Fibroblast of upper back skin (primary cell): ENCODE measurements at regions not wholly inside any gene's neighbourhood (a gene's known extent, or its start where the extent isn't known, plus 50 kb on each side); places are given as distances from the start of the nearest gene placed in this dataset.

ENCODE experiments used
- DNase-seq: peaks from one replicate; pipeline ENCODE4 v3.0.0-alpha.2; 2013

DNA sequence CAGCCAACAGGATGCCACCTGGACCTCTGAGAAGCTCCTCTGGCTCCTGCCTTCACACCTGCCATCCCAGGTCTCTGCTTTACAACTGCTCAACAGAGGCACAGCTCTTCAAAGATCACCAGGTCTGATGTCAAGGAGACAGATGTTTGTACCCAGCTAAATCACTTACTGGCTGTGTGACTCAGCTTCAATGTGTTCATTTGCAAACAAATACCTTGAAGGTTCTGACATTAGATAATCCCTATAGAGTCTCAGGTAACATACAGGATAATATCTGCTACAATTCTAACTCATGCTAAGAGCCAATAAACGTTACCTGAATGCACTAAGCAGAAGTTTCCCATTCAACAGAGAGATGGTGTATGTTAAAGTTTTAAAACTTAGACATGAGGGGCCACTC, 163.4 kb upstream of the IGF1R start:
- DNase-seq, result no peak

DNA sequence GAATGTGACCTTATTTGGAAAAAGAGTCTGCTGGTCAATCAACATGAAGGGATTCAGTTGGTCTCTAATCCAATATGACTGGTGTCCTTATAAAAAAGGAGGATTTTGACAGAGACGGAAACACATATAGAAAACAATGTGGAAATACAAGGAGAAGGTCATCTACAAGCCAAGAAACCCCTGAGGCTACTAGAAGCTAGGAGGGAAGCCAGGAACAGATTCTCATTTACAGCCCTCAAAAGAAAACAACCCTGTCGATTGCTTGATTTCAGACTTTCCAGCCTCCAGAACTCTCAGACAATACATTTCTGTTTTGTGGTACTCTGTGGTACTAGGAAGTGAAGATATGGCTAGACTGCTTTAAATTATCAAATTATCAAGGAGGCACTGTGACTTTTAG, 162.9 kb upstream of the IGF1R start:
- no peak for DNase-seq

DNA sequence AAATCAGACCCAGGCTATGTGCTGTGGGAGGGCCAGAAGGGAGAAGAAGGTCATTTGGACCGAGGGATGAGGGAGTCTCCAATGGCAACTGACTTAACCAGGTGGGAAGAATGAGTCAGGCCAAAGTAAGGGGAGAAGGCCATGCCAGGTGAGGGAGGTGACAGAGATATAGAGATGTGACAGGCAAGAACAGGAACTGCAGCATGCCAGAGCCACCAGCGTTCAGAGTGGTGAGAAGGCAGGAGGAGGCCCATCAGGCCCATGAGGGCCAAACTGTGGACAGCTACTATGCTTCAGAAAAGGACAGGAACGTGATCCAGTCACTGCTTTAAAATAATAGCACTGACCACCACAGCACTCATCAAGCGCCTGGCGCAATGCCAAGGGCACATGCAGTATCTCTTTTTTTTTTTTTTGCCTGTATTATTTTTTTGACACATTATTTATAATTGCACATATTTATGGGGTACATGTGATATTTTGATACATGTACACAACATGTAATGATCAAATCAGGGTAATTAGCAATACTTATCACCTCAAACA, 154.3 kb upstream of the IGF1R start:
- DNase-seq, result no peak

DNA sequence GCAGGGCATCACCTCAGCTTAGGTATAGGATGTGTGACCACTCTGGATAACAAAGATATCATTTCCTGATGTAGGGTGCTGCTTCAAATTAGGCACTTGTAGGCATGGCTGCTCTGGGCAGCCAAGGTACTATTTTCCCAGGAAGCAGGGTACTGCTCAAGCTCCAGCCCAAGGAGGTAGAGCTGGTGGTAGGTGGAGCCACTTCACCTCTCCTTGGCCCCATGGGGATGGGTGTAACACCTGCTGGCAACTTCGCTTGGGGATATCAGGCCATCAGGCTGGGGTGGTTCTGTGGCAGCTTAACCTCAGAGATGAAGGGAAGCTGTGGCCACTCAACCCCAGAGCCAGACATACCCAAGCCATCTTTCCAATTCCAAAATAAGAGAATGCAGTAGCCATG, 147.1 kb upstream of the IGF1R start:
- DNase-seq, result no peak

DNA sequence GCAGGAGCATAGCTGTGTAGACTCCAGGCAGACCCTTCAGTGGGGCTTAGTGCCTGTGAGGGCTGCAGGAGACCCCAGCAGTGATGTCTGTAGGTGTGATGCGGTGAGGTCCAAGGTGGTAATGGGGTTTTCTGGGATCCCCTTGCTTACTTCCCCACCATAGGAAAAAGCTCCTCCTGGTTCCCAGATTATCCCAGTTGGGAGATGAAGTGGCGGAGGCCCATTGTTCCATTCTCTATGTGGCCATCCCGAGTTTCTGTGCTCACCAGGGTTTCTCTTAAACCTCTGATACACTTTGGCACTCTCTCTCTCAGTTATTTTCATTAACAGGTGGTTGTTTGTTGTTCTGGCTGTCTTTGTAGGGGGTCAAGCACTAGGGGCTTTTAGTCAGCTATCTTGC, 146.7 kb upstream of the IGF1R start:
- DNase-seq, result no peak

DNA sequence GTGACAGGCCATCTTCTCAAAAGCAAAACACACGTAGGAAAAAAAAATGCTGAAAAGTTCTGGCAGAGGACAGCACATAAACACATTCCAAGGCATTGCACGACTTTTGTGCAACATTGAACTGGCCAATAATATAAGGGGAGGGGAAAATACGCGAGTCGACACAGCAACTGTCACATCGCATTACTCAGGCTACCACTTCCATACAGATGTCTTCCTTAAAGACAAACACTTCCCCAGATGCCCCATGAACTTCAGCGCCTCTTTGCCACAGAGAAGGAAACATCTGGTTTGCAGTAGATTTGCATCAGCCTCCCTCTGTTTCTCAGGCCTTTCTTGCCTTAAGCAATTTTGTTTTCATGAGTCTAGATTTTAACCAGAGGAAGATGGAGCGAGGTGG, 144.4 kb upstream of the IGF1R start:
- peak; percentile 74 for DNase-seq

- DNase-seq, result no peak
Observed at GRCh38 chr15:98504998-98505397, 143.3 kb upstream of the IGF1R start.

GRCh38 chr15:98505611-98506031, 142.7 kb upstream of the IGF1R start:
- no peak for DNase-seq

- DNase-seq, result no peak
Observed at GRCh38 chr15:98506172-98506571, 142.2 kb upstream of the IGF1R start.

GRCh38 chr15:98506711-98507110, 141.6 kb upstream of the IGF1R start:
- no peak for DNase-seq

DNA sequence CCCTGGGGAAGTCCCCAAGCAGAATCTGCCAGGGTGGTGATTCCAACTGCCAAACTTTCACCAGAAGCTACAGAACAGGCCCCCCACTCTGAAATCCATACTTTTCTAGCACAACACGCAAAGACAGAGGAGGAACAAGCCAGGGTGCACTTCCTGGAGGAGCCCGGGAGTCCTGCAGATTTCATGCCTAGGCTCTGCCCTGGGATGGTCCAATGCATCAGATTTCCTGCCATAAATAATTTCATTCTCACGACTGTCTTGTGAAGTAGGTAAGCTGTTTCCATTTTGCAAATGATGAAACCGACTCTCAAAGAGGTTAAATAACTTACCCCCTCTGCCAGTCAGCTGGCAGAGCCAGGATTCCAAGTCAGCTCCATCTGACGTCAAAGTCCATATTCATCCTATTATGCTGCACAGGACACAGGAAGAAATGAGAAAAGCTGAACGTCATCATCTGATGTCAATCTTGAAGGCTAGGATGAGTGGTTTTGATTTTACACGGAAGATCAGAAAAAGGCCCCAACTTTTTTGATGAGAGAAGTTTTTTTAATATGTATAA, 134.8 kb upstream of the IGF1R start:
- no peak for DNase-seq

DNA sequence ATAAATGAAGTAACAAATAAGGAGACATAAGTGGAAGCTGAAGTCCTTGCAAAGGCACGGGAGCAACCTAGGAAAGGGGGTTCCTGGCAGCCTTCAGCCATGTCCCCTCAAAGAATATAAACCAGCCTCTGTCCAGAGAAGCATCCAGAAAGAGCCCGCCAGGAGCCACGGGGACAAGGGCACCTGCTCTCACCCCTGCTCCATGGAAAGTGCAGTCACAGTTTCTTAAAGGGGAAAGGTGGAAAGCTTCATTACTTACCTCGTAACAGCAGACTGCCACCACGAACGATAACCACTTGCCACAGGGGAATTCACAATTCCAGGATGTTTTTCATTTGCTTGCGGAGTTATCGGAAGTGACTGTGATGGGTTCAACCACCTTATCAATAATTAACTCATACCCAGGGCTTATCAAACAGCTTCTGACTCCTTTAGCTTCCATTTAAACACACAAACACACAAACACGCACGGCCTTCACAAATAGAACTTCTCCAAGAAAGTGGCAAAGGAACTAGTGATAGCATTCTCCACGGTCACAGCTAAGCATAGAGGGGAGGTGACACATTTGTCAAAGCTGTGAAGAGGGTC, 134.2 kb upstream of the IGF1R start:
- no peak for DNase-seq

GRCh38 chr15:98518823-98519561, 129.3 kb upstream of the IGF1R start:
- DNase-seq, result peak; percentile 77

DNA sequence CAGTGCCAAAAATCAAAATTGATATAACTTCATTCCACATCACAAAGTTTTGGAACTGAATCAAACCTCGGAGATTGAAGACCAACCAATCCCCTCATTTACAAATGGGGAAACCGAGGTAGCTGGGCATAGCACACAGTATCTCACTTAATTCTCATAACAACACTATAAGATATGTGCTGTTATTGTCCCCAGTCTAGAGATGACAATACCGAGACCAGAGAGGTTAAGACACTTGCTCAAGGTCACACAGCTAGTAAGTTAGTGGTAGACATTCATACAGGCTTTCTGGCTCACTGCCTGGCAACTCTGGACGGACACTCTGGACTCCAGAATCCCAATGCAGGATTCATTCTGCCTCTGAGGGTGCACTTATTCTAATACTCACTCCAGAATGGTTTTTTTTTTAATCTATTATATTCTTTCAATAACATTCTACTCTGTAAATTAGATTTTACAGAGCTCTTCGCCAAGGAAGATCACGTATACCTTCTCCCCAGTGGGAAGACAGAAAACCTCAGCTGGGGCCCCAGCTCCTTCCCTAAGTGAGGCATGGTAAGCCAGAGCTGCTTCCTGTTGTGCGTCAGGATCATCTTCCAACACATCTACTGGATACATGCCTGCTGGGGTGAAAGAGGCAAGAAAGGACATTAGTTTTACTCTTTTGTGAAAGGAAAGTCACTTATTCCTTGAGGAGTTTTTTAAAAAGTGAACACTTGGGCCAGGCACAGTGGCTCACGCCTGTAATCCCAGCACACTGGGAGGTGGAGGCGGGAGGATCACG, 128.4 kb upstream of the IGF1R start:
- DNase-seq, result peak; percentile 23

GRCh38 chr15:98522127-98522526, 126.2 kb upstream of the IGF1R start:
- no peak for DNase-seq

GRCh38 chr15:98523912-98524662, 124.3 kb upstream of the IGF1R start:
- DNase-seq, result no peak

DNA sequence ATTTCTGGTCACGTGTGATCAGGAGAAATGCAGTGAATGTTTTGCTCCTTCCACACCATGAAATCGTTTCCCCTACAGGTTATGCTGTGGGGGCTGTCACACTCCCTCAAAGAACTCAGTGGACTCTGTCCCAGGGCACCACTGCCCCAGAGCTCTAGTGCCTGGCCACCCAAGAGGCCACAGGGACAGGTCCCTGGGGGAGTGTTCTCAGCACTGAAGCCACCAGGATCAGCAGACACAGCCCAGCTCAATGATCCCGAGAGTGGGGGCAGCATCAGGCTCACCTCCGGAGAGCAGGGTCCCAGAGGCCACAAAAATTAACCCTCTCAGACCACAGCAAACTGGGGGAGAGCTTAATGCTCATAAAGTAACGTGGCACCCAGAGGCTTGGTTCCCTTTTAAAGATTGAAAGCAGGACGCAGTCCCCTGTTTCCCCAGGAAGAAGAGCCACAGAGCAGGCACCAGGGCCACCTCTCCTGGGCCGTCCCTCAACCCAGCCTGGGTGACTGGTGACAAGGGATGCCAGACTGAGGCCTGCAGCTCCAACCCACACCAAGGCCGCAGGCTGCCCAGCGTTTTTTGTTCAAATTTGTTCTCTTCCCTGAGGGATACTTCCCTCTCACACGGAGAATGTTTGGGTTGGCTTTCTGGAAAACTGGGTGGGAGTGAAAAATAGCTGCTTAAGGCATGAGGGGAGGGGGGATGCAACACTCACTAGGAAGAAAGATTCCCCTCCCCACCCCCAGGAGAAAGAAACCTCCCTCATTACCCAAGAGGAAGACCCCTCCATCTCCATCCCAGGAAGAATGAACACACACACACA, 123.3 kb upstream of the IGF1R start:
- no peak for DNase-seq

DNA sequence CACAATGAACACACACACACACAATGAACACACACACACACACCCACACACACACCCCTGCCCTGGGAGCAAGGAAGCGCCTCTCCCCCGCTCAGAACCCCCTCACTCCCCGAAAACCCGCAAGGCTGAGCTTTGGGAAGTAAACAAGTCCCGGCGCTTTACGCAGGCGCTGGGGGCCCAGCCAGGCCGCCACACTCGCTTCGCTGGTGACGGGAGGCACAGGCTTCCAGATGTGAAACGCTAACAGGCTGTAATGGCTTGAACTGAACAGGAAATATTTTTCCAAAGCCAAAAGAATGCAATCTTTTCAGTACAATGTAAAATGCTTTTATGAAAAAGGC, 122.7 kb upstream of the IGF1R start:
- DNase-seq, result peak; percentile 47

DNA sequence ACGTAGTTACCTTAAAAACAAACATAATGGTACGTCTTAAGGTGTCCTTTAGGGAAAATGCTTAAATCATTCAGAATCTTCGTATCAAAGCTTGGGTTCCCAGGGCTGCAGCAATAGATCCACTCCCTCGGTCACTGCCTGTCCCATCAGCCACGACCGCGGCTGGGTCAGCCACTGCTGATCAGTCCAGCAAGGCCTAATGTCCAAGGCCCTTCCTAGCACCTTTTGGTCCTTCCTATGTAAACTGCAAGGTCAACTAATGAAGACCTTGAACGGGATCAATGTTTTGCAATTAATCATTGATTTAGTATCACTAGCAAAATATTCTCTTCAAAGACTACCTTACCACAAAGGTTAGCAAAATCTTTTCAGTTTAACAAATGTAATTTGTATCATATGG, 122.2 kb upstream of the IGF1R start:
- DNase-seq, result no peak

DNA sequence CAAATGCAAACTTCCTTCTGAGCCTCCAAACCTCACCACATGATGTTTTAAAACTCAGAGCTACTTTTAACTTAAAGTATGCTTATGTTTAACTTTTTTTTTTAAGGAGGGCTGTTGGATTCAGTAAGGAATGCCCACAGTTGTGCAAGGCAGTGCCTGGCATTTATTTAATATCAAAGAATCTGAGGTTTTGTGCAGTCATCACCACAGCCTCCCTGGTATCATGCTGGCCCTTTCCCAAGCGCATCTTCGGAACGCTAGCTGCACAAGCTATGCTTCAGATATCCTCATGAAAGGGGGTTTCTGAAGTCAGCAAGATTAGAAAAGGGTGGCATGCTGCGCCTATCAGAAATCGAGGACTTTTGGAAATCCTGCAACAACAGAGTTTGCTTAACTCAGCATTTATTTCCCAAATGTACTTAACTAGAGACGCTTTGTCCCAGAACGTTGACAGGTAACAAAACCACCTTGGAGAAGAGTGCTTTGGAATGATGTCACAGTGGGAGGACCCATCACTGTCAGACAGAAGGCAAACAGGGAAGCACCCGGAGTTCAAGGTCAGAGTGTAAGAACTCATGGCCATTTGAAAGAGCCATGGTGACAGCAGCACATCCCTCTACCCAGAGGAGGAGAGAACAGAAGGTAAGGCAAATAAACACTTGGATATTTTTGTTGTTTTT, 120.2 kb upstream of the IGF1R start:
- DNase-seq, result no peak
